GM18499 (cell line): ENCODE measurements at regions not wholly inside any gene's neighbourhood (a gene's known extent, or its start where the extent isn't known, plus 50 kb on each side); places are given as distances from the start of the nearest gene placed in this dataset.
"Not testable (repeated sequence)": the region's sequence is repeated elsewhere in the genome, so short reads cannot be mapped to it uniquely, and the experiment has no call there.

ENCODE experiments used
- ATAC-seq: cut with Tn5 transposase; IDR thresholded peaks from one replicate; pipeline ENCODE4 v1.9.1; 2021; ENCODE audit warnings: moderate number of reproducible peaks; ENCODE audit not compliant: insufficient read depth, unreplicated experiment

DNA sequence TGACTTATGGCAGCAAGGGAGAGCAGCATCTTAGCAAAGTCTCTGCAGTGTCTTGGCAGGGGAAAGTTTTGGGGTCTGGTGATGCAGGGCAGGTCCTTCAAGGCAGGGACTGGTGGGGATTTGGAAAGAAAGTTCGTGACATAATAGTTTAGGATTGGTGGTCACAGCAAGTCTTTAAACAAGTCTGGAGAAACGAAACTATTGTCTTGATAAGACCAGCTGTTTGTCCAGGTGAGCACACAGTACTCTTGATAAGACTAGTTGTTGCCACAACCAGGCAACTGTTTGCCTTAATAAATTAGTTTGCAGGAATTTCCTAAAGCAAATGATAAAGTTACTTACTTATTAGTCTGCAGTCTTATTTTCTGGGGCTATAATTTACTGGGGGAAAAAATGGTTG lies 136.1 kb downstream of the AKR1D1 start:
- no peak for ATAC-seq

GRCh38 chr7:138214926-138215325 lies 138.7 kb downstream of the AKR1D1 start:
- ATAC-seq: no peak

- ATAC-seq: not testable (repeated sequence)
Measured at GRCh38 chr7:138220321-138220720, 144.1 kb downstream of the AKR1D1 start.

DNA sequence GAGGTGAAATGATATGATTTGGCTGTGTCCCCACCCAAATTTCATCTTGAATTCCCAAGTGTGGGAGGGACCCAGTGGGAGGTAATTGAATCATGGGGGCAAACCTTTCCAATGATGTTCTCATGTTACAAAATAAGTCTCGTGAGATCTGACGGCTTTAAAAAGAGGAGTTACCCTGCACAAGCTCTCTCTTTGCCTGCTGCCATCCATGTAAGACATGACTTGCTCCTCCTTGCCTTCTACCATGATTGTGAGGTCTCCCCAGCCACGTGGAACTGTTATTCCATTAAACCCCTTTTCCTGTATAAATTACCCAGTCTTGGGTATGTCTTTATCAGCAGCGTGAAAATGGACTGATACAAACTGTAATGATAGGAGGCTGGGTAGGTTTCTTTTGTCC lies 145.1 kb downstream of the AKR1D1 start:
- not testable (repeated sequence) for ATAC-seq

- ATAC-seq: no peak
Measured at GRCh38 chr7:138223402-138223879, 147.2 kb downstream of the AKR1D1 start.

GRCh38 chr7:138226001-138226476 lies 149.8 kb downstream of the AKR1D1 start:
- ATAC-seq: no peak

- no peak for ATAC-seq
Measured at GRCh38 chr7:138226745-138227279, 150.6 kb downstream of the AKR1D1 start.

- no peak for ATAC-seq
Measured at GRCh38 chr7:138228119-138228518, 151.9 kb downstream of the AKR1D1 start.

- ATAC-seq: no peak
Measured at GRCh38 chr7:138228769-138229168, 152.5 kb downstream of the AKR1D1 start.

DNA sequence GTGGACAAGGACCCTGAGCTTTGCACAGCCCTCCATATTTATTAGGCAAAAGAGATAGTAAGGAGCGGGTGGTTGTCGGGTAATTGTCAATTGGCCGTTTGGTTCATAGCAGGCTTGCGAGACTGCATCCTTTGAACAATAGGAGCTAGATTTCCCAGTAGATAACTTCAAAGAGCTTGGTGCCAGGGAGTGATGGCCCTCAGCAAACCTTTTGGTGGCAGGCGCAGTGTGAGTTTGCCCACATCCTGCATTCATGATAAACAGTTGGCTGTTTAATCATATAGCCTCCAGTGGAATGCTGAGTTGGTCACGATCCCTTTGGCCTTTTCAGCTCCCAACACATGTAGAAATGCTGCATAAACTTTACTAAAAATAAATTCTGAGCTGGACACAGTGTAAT lies 156.9 kb downstream of the AKR1D1 start:
- ATAC-seq: no peak

- ATAC-seq: no peak
Measured at GRCh38 chr7:138235207-138235606, 158.9 kb downstream of the AKR1D1 start.

GRCh38 chr7:138237995-138238394 lies 161.7 kb downstream of the AKR1D1 start:
- ATAC-seq: no peak

DNA sequence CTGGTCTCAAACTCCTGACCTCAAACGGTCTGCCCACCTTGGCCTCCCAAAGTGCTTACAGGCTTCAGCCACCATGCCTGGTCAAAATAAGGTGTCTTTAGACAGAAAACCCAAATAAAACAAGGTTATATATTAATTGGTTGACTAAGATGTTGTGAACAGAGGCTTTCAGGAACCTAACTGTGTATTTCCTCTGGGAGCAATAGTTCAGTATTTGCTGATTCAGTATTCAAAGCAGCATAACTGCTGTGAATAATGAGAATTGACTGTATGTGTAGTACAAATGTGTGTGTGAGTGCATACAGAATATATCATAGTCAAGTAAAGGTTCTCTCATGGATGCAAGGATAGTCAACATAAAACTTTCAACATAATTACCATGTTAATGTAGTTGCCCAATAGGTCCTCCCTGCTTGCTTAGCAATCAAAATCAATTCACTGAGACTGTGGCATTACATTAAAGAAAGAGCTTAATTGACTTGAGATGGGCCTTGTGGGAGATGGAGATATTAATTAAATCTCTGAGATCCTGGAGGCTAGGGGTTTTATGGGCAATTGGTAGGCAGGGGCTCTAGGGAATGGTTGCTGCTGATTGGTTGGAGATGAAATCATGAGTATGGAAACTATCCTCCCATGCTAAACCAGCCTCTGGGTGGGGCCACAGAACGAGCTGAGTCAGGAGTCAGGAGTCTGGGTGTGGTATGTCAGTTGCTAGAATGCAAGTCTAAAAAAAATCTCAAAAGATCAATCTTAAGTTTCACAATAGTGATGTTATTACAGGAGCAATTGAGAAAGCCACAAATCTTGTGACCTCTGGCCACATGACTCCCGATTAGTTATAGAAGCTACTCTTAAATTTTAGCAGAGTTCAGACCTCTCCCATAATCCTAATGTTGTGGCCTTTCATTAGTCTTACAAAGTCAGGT lies 162.7 kb downstream of the AKR1D1 start:
- no peak for ATAC-seq

GRCh38 chr7:138243430-138243829 lies 167.2 kb downstream of the AKR1D1 start:
- ATAC-seq: no peak

GRCh38 chr7:138243836-138244235 lies 167.6 kb downstream of the AKR1D1 start:
- no peak for ATAC-seq

- no peak for ATAC-seq
Measured at GRCh38 chr7:138244606-138245005, 168.3 kb downstream of the AKR1D1 start.

DNA sequence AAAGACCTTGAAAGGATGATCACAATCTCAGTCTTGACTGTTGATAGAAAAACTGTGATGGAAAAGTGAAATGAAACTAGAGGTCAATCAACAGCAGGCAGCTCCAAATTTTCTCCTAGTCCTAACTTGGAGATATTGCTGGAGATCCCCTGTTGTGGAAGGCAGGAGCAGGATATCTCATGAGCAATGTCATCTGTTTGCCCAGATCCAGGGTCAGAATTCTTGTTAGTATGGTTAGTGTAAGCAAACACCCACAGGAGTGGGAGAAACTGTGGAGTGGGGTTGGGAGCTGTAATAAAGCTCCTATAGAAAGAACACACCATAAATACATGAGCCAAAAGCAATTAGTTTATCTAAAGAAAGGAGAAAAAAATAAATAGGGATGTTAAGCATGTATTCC lies 169.0 kb downstream of the AKR1D1 start:
- no peak for ATAC-seq

DNA sequence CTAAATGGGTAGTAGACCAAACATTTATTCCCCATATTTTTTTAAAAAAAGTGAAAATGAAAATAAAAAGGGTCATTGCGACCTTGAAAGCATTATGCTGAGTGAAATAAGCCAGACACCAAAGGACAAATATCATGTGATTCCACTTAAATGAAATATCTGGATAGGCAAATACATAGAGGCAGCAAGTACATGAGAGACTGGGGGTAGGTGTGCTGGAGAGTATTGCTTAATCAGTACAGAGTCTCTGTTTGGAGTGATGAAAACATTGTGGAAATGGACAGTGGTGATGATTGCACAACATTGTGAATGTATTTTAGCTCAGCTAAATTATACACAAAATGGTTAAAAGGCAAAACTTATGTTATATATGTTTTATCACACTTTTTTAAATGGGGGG lies 169.4 kb downstream of the AKR1D1 start:
- no peak for ATAC-seq

DNA sequence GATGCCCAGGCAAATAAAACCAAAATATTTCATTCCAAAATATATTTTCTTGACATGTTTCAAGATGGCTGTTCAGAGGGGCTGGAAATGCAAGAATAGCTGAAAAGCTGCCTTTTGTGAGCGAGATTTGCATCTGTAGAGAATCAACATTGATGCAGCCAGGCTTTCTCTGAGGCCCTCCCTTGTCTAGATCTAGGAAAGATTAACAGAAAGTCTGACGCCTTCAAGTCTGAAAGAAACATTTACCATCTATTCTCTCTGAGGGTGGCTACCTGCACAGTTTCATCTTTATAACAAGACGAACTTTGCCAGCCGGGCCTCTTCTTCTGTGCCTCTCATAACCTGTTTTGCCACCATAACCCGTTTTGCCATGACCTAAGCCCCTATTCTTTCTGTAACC lies 170.2 kb downstream of the AKR1D1 start:
- ATAC-seq: no peak

DNA sequence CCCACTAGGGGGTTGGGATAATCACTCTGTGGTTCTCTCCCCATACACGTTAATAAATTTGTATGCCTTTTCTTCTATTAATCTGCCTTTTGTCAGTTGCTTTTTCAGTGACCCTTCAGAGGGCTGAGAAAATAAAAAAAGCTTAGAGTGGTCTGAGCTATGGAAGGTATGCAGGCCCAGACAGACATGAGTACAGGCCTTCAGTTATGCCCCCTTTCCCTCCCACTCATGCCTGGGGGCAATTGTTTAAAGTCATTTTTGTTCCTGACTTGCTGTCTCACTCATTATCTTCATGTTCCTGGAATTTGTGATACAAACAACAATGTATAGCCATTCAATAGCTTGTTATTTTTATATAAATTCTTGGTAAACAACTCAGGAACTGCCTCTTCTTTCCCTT lies 170.8 kb downstream of the AKR1D1 start:
- no peak for ATAC-seq

- ATAC-seq: no peak
Measured at GRCh38 chr7:138247568-138248333, 171.5 kb downstream of the AKR1D1 start.
